Retina (tissue), 1 donor: ENCODE measurements at regions not wholly inside any gene's neighbourhood (a gene's known extent, or its start where the extent isn't known, plus 50 kb on each side); places are given as distances from the start of the nearest gene placed in this dataset.

ENCODE experiments used
- DNase-seq: peaks from one replicate; pipeline ENCODE4 v3.0.0-alpha.2; 2016

GRCh38 chr12:24759155-24759554 lies 189.7 kb downstream of the BCAT1 start:
- no peak for DNase-seq

GRCh38 chr12:24756479-24757024 lies 192.3 kb downstream of the BCAT1 start:
- DNase-seq = no peak

GRCh38 chr12:24754690-24755638 lies 193.9 kb downstream of the BCAT1 start:
- DNase-seq = no peak

- no peak for DNase-seq
These were observed 196.0 kb downstream of the BCAT1 start for GRCh38 chr12:24752763-24753462.

- no peak for DNase-seq
These were observed 197.7 kb downstream of the BCAT1 start for GRCh38 chr12:24751181-24751580.

- DNase-seq = no peak
These were observed 198.6 kb downstream of the BCAT1 start for GRCh38 chr12:24750263-24750662.

- DNase-seq = no peak
These were observed 199.7 kb downstream of the BCAT1 start for GRCh38 chr12:24749171-24749570.

- DNase-seq = no peak
These were observed 200.6 kb downstream of the BCAT1 start for GRCh38 chr12:24748326-24748725.

GRCh38 chr12:24746864-24747263 lies 202.0 kb downstream of the BCAT1 start:
- DNase-seq = no peak

GRCh38 chr12:24746006-24746671 lies 202.8 kb downstream of the BCAT1 start:
- DNase-seq = no peak

- no peak for DNase-seq
These were observed 204.7 kb downstream of the BCAT1 start for GRCh38 chr12:24743941-24744793.

GRCh38 chr12:24742378-24742777 lies 206.5 kb downstream of the BCAT1 start:
- DNase-seq = no peak

- DNase-seq = no peak
These were observed 207.7 kb downstream of the BCAT1 start for GRCh38 chr12:24741216-24741615.

- DNase-seq = no peak
These were observed 209.7 kb downstream of the BCAT1 start for GRCh38 chr12:24739106-24739779.

- DNase-seq = no peak
These were observed 210.5 kb downstream of the BCAT1 start for GRCh38 chr12:24738441-24738840.

- no peak for DNase-seq
These were observed 217.3 kb downstream of the BCAT1 start for GRCh38 chr12:24731596-24731995.

- DNase-seq = no peak
These were observed 218.4 kb downstream of the BCAT1 start for GRCh38 chr12:24730489-24730896.

GRCh38 chr12:24728826-24729225 lies 220.1 kb downstream of the BCAT1 start:
- DNase-seq = no peak

- DNase-seq = no peak
These were observed 220.5 kb downstream of the BCAT1 start for GRCh38 chr12:24728366-24728765.

- DNase-seq = no peak
These were observed 223.3 kb downstream of the BCAT1 start for GRCh38 chr12:24725616-24726015.

- no peak for DNase-seq
These were observed 224.1 kb downstream of the BCAT1 start for GRCh38 chr12:24724814-24725213.

GRCh38 chr12:24723759-24724158 lies 225.1 kb downstream of the BCAT1 start:
- no peak for DNase-seq
